Activated CD8-positive, alpha-beta memory T cell treated with anti-CD3 and anti-CD28 coated beads, Interleukin-2, amount 10 ng/mL, durations not matched to agents 7 days and 5 days (primary cell): ENCODE measurements at regions not wholly inside any gene's neighbourhood (a gene's known extent, or its start where the extent isn't known, plus 50 kb on each side); places are given as distances from the start of the nearest gene placed in this dataset.
A peak's percentile ranks its signal among the peaks of the same experiment; 100 is the strongest.

ENCODE experiments used
- ATAC-seq: fragments of 150-1000 bp; cut with Tn5 transposase; one replicate; pipeline ENCODE4 v1.10.0; 2021; ENCODE audit warnings: moderate library complexity
- CTCF ChIA-PET: fragments of 350-600 bp; sonication (Branson Sonifier 250); formaldehyde crosslinking; loops from one replicate; lab custom pipeline; 2021; ENCODE audit warnings: antibody characterized with exemption; lab: Charles Lee
- DNase-seq: peaks from one replicate; pipeline ENCODE4 v3.0.0-alpha.2; 2020
- H3K27ac Mint-ChIP-seq: one replicate; pipeline ENCODE4 v1.8.0; 2021; ENCODE audit warnings: mild to moderate bottlenecking, mixed read lengths
- H3K27me3 Mint-ChIP-seq: one replicate; pipeline ENCODE4 v1.8.0; 2021; ENCODE audit warnings: mixed read lengths
- H3K36me3 Mint-ChIP-seq: one replicate; pipeline ENCODE4 v1.8.0; 2021; ENCODE audit warnings: mild to moderate bottlenecking, mixed read lengths
- H3K4me1 Mint-ChIP-seq: one replicate; pipeline ENCODE4 v1.8.0; 2021; ENCODE audit warnings: mixed read lengths
- H3K4me3 Mint-ChIP-seq: one replicate; pipeline ENCODE4 v1.8.0; 2021; ENCODE audit warnings: mild to moderate bottlenecking, moderate library complexity, mixed read lengths
- H3K9me3 Mint-ChIP-seq: one replicate; pipeline ENCODE4 v1.8.0; 2022; ENCODE audit warnings: low read depth, mixed read lengths

DNA sequence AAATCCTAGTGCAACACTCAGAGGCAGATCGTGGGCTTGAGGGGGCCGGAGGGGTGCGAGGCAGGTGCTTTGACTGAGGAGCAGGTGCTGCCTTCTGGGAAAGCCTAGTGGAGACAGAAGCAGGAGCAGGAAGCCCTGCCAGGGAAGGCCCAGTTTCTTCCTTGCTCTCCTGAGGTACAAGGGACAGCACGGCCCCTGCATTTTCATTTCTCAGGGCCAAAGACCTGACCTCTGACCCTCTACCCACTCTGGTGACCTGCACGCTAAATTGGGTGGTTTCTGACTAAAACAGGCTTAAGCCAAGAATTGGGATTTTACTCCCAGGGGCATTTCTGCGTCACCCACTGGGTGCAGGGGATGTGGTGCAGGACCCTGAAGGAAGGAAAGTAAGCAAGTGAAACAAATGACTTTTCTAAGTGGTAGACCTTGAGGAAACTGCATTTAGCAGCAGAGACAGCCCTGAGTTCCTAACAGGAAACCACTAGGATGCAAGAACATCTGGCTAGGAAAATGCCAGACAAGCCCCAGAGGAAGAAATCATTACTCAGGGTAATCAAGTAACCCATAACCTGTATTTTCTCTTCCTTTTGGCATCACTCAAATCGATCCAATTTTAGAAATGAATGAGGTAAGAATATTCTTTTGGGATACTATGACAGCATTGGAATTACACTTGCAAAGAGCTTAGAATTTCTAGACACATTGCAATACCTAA, 141.7 kb downstream of the CD164 start:
- Mint-ChIP-seq H3K9me3 (no peaks in the 10 kb centered on the region), H3K4me3 (no peak overlapping the region), H3K4me1 (peaks cover 23% of the 10 kb centered on the region), H3K27me3 (peaks cover 2% of the 10 kb centered on the region), H3K36me3 (no peaks in the 10 kb centered on the region), H3K27ac (no peak overlapping the region)
- CTCF ChIA-PET: no interaction called here
- ATAC-seq (no peak), DNase-seq (no peak)

DNA sequence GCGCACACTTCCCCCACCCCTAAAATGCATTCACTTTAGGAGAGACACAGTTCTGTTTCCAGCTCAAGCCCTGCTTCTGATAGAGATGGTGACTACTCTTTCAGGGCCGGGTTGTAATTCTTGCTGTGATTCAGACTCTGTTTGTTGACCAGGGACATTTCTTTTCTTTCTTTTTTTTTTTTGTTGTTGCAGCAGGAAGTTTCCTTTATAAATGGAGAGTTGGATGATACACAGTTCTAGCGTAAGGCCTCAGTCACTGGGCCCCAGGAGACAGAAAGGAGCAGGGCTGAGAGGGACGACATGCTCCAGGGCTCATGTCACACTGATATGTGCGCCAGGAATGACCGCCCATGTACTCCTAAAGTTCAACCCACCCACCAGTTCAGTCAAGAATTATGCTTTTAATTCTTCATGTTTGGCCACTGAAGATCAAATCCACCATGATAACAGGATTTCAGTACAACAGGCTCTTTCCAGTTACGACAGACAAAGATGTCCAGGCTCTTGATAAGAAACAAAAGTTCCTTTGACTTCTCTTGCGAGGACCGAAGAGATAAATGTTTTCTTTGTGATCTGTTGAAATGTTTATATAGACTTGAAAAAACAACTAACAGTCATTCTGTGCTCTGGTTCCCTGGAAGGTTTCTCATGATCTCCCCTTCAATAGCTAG, 142.5 kb downstream of the CD164 start:
- ATAC-seq: no peak
- no peak overlapping the region for H3K4me3 Mint-ChIP-seq
- peaks cover 2% of the 10 kb centered on the region for H3K27me3 Mint-ChIP-seq
- H3K9me3 Mint-ChIP-seq: no peaks in the 10 kb centered on the region
- peaks cover 2% of the 10 kb centered on the region for H3K36me3 Mint-ChIP-seq
- CTCF ChIA-PET: interaction anchor here (0.9 kb wide), 1 partner anchor 144 kb away, joined by 3 read pairs; no protein-coding TSS in a partner anchor
- DNase-seq: no peak
- peaks cover 22% of the 10 kb centered on the region for H3K4me1 Mint-ChIP-seq
- H3K27ac Mint-ChIP-seq: no peak overlapping the region

DNA sequence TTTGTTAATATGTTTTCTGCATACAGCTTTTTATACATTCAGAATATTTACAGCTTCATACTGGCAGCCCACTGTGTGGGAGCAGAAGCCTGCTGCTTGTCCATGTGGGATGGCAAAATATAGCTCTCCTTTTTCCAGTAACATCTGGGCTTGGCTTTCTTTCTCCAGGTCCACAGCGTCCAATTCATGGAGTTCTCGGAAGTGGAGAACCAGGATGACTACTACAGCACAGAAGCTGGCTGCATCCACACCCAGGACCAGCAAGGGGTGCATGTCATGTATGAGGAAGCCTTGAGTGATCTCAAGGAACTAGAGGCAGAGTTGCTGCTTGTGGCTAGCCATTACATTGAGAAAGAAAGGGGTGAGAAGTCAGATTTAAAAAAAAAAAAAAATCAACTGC, 143.1 kb downstream of the CD164 start:
- peaks cover 2% of the 10 kb centered on the region for H3K36me3 Mint-ChIP-seq
- no peak for DNase-seq
- no peaks in the 10 kb centered on the region for H3K9me3 Mint-ChIP-seq
- no peak overlapping the region for H3K4me3 Mint-ChIP-seq
- peaks cover 16% of the 10 kb centered on the region for H3K4me1 Mint-ChIP-seq
- no peak overlapping the region for H3K27ac Mint-ChIP-seq
- no peak for ATAC-seq
- CTCF ChIA-PET: interaction anchor here (0.9 kb wide), 1 partner anchor 144 kb away, joined by 3 read pairs; no protein-coding TSS in a partner anchor
- H3K27me3 Mint-ChIP-seq: peaks cover 2% of the 10 kb centered on the region

DNA sequence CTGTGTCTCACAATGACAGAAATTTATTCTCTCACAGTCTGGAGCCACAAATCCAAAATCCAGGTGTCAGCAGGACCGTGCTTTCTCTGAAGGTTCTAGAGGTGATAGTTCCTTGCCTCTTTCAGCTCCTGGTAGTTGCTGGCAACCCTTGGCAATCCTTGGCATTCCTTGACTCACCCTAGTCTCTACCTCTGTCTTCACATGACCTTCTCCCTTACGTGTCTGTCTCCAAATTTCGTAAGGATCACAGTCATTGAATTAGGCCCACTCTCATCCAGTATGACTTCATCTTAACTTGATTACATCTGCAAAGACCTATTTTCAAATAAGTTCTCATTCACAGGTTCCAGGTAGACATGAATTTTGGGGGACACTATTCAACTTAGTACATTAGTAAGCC, 143.1 kb downstream of the CEP57L1 start:
- DNase-seq (no peak), ATAC-seq (no peak)
- no peaks in the 10 kb centered on the region for H3K9me3 Mint-ChIP-seq
- peaks cover 2% of the 10 kb centered on the region for H3K36me3 Mint-ChIP-seq
- CTCF ChIA-PET: no interaction called here
- no peak overlapping the region for H3K27ac Mint-ChIP-seq
- H3K4me3 Mint-ChIP-seq: no peak overlapping the region
- H3K4me1 Mint-ChIP-seq: peaks cover 10% of the 10 kb centered on the region
- H3K27me3 Mint-ChIP-seq: peaks cover 2% of the 10 kb centered on the region

DNA sequence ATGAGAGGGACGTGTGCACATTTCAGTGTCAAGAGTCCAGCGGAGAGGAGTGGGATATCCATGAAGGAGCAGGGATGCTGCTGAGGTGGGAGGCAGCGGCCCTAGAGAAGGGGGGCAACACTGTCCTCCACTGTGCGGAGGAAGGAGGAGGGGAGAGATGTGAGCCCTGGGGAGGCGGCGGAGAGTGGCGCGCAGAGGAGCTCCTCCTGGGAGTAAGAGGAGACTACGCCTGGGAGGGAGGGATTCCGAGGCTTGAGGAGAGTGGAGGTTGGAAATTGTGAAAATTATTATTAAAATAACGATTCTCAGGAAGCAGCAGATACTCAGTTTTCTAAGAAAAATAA, 142.7 kb downstream of the CEP57L1 start:
- H3K36me3 Mint-ChIP-seq: peaks cover 2% of the 10 kb centered on the region
- DNase-seq (no peak), ATAC-seq (no peak)
- no peak overlapping the region for H3K27ac Mint-ChIP-seq
- H3K9me3 Mint-ChIP-seq: no peaks in the 10 kb centered on the region
- peaks cover 8% of the 10 kb centered on the region for H3K4me1 Mint-ChIP-seq
- CTCF ChIA-PET: no interaction called here
- H3K4me3 Mint-ChIP-seq: no peak overlapping the region
- H3K27me3 Mint-ChIP-seq: peaks cover 2% of the 10 kb centered on the region

DNA sequence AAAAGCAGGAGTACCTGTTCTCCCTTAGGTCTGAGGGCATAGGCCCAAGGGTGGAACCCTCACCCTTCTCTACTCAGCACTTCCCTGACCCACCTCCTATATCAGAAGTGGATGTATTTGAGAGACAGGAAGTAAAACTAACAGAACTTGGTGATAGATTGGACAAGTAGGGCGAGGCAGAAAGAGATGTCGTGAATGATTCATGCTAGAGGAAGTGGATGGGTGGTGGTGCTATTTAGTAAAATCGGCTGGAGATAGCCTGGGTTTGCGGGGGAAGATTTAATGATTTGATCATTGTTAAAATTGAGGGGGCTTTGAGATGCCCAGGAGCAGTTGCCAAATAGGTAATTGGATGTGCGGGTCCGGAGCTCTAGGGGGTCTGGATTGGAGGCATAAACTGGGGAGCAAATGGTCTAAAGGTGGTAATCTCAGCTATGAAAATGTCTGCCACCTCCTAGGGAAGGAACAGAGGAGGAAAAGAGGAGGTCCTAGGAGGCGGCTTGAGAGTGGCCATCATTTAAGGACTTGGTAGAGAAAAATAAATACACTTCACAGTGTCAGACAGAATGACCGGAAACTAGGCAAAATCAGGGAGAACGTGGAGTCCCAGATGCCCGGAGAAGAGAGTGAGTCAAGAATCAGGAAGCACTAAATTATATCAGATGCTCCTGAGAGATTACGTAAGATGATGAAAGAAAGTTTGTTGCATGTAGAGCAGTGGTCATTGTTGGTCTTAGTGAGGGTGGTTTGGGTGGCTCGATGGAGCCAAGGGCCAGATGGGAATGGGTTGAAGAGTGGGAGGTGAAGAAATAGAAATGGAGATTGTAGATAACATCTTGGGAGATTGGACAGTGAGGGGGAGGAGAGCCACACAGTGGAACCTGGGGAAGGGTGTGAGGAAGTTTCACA, 142.0 kb downstream of the CEP57L1 start:
- DNase-seq: no peak
- peaks cover 8% of the 10 kb centered on the region for H3K4me1 Mint-ChIP-seq
- peak; percentile 58 for ATAC-seq
- H3K27me3 Mint-ChIP-seq: peaks cover 2% of the 10 kb centered on the region
- peak overlapping the region; percentile 16 for H3K27ac Mint-ChIP-seq
- no peaks in the 10 kb centered on the region for H3K9me3 Mint-ChIP-seq
- CTCF ChIA-PET: no interaction called here
- H3K36me3 Mint-ChIP-seq: peaks cover 2% of the 10 kb centered on the region
- no peak overlapping the region for H3K4me3 Mint-ChIP-seq

DNA sequence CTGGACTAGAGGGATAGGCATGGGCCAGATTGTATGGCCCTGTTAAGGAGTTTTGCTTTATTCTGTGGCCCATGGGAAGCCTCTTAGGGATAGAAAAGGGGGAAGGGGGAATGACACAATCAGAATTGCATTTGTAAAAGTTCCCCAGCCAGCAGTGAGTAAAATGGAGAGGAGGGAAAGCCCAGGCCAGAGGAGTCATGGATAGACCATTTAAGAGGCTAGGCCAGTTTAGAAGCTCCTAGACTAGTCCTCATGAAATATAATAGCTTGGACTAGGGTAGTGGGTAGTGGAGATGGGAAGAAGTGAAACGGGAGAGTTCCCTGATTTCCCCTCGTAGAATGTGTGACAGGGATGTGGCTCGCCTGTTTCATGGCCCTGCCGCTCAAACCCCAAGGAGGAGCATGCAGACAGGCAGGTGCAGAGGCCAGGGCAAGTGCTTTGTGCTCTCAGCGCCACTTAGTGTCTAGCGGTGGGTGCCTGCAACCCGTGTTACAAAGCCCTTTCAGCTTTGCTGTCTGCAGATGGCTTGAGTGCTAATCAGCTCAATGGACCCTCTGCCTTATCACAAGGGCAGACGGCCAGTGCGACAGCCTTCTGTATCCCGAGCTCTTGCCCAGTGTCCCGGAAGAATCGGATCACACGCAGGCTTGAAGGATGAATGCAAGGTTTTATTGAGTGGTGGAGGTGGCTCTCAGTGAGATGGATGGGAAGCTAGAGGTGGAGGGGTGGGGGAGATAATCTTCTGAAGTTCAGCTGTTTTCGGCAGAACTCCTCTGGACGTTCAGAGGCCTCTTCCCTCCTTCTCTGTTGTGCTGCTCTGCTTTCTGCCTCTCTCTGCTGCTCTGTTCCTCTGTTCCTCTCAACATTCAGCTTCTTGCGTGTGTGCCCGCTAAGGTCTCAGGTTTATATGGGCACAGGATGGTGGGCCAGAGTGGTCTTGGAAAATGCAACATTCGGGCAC, 141.1 kb downstream of the CEP57L1 start:
- H3K4me3 Mint-ChIP-seq: no peak overlapping the region
- no peak for DNase-seq
- peaks cover 2% of the 10 kb centered on the region for H3K36me3 Mint-ChIP-seq
- no peak for ATAC-seq
- H3K27ac Mint-ChIP-seq: no peak overlapping the region
- no peaks in the 10 kb centered on the region for H3K9me3 Mint-ChIP-seq
- H3K27me3 Mint-ChIP-seq: peaks cover 2% of the 10 kb centered on the region
- peaks cover 8% of the 10 kb centered on the region for H3K4me1 Mint-ChIP-seq
- CTCF ChIA-PET: interaction anchor here (0.9 kb wide), 1 partner anchor 140 kb away, joined by 3 read pairs; no protein-coding TSS in a partner anchor

- CTCF ChIA-PET: interaction anchor here (0.9 kb wide), 1 partner anchor 141 kb away, joined by 3 read pairs; no protein-coding TSS in a partner anchor
- ATAC-seq (no peak), DNase-seq (no peak)
- peaks cover 8% of the 10 kb centered on the region for H3K4me1 Mint-ChIP-seq
- H3K27me3 Mint-ChIP-seq: peaks cover 2% of the 10 kb centered on the region
- H3K36me3 Mint-ChIP-seq: peaks cover 2% of the 10 kb centered on the region
- H3K9me3 Mint-ChIP-seq: no peaks in the 10 kb centered on the region
- no peak overlapping the region for H3K4me3 Mint-ChIP-seq
- no peak overlapping the region for H3K27ac Mint-ChIP-seq
Measured at GRCh38 chr6:109235481-109236038, 140.3 kb downstream of the CEP57L1 start.

DNA sequence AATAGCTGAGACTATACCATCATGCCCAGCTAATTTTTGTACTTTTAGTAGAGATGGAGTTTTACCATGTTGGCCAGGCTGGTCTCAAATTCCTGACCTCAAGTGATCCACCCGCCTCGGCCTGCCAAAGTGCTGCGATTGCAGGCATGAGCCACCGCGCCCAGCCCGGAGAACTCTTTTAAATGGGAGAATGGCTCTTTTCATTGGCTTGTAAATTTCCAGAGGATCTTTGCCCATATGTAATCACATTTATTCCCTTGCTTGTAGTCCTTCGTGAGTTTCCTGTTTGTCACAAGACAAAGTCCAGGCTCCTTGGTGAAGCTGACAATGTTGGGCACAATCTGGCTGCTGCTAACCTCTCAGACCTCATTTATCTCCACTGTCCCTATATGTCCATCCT, 135.1 kb downstream of the CEP57L1 start:
- no peaks in the 10 kb centered on the region for H3K27me3 Mint-ChIP-seq
- no peaks in the 10 kb centered on the region for H3K4me1 Mint-ChIP-seq
- peaks cover 1% of the 10 kb centered on the region for H3K36me3 Mint-ChIP-seq
- no peaks in the 10 kb centered on the region for H3K9me3 Mint-ChIP-seq
- H3K27ac Mint-ChIP-seq: no peak overlapping the region
- no peak overlapping the region for H3K4me3 Mint-ChIP-seq
- CTCF ChIA-PET: no interaction called here
- no peak for DNase-seq
- ATAC-seq: no peak

- H3K27me3 Mint-ChIP-seq: peaks cover under 1% of the 10 kb centered on the region
- no peak overlapping the region for H3K27ac Mint-ChIP-seq
- ATAC-seq (no peak), DNase-seq (no peak)
- peaks cover 3% of the 10 kb centered on the region for H3K4me1 Mint-ChIP-seq
- CTCF ChIA-PET: interaction anchor here (1.5 kb wide), 1 partner anchor 15 kb away, joined by 3 read pairs; no protein-coding TSS in a partner anchor
- H3K36me3 Mint-ChIP-seq: no peaks in the 10 kb centered on the region
- H3K9me3 Mint-ChIP-seq: no peaks in the 10 kb centered on the region
- H3K4me3 Mint-ChIP-seq: no peak overlapping the region
Measured at GRCh38 chr6:109229536-109229935, 134.2 kb downstream of the CEP57L1 start.

DNA sequence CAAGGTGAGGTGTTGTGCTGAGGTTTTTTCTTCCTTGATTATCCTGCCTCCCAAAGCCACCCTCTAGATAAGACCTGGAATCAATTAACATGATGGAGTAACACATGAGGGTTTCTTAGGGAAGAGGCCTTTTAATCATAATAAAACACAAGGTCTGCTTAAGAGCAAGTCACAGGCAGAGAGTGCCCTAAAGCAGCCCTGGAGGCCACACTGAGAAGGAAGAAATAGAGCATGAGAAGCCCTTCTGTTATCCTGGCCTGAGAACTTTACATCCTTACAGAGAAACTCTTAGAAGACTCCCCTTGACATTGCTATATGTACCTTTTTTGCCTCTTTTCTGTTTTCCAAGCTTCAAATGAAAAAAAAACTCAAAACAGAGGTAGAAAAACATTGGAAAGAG, 132.3 kb downstream of the CEP57L1 start:
- DNase-seq (no peak), ATAC-seq (no peak)
- no peaks in the 10 kb centered on the region for H3K36me3 Mint-ChIP-seq
- CTCF ChIA-PET: no interaction called here
- no peak overlapping the region for H3K27ac Mint-ChIP-seq
- H3K27me3 Mint-ChIP-seq: peaks cover 3% of the 10 kb centered on the region
- no peaks in the 10 kb centered on the region for H3K9me3 Mint-ChIP-seq
- H3K4me1 Mint-ChIP-seq: peaks cover 11% of the 10 kb centered on the region
- no peak overlapping the region for H3K4me3 Mint-ChIP-seq

- no peak for ATAC-seq
- Mint-ChIP-seq H3K27ac (no peak overlapping the region), H3K27me3 (peaks cover 3% of the 10 kb centered on the region), H3K4me3 (no peak overlapping the region), H3K36me3 (no peaks in the 10 kb centered on the region), H3K9me3 (no peaks in the 10 kb centered on the region), H3K4me1 (peaks cover 15% of the 10 kb centered on the region)
- CTCF ChIA-PET: no interaction called here
- no peak for DNase-seq
Measured at GRCh38 chr6:109226353-109226752, 131.0 kb downstream of the CEP57L1 start.
